COLO668 (cell line): ENCODE measurements at regions not wholly inside any gene's neighbourhood (a gene's known extent, or its start where the extent isn't known, plus 50 kb on each side); places are given as distances from the start of the nearest gene placed in this dataset.

Experiments used
- DNase-seq: peaks from one replicate; lab custom pipeline; 2025; ENCODE audit not compliant: unreplicated experiment; lab: John Stamatoyannopoulos, UW

- DNase-seq: no peak
These were observed 534.5 kb downstream of the TNS3 start for GRCh38 chr7:47047384-47047783.

- no peak for DNase-seq
These were observed 535.0 kb downstream of the TNS3 start for GRCh38 chr7:47046949-47047348.

GRCh38 chr7:47045207-47046051, 536.5 kb downstream of the TNS3 start:
- DNase-seq: no peak

GRCh38 chr7:47044625-47045024, 537.3 kb downstream of the TNS3 start:
- no peak for DNase-seq

- no peak for DNase-seq
These were observed 538.6 kb downstream of the TNS3 start for GRCh38 chr7:47043304-47043703.

GRCh38 chr7:47042669-47043068, 539.2 kb downstream of the TNS3 start:
- DNase-seq: no peak

- DNase-seq: no peak
These were observed 541.0 kb downstream of the TNS3 start for GRCh38 chr7:47040795-47041347.

- DNase-seq: no peak
These were observed 542.0 kb downstream of the TNS3 start for GRCh38 chr7:47039904-47040303.

GRCh38 chr7:47039089-47039648, 542.7 kb downstream of the TNS3 start:
- DNase-seq: no peak

- no peak for DNase-seq
These were observed 543.3 kb downstream of the TNS3 start for GRCh38 chr7:47038621-47039020.

- DNase-seq: no peak
These were observed 544.3 kb downstream of the TNS3 start for GRCh38 chr7:47037607-47038006.

- no peak for DNase-seq
These were observed 545.0 kb downstream of the TNS3 start for GRCh38 chr7:47036909-47037308.

GRCh38 chr7:47035522-47035921, 546.4 kb downstream of the TNS3 start:
- no peak for DNase-seq

- DNase-seq: no peak
These were observed 547.7 kb downstream of the TNS3 start for GRCh38 chr7:47034180-47034579.

- DNase-seq: no peak
These were observed 549.4 kb downstream of the TNS3 start for GRCh38 chr7:47032536-47032908.

GRCh38 chr7:47031786-47032535, 550.0 kb downstream of the TNS3 start:
- no peak for DNase-seq

- no peak for DNase-seq
These were observed 553.6 kb downstream of the TNS3 start for GRCh38 chr7:47028284-47028683.

GRCh38 chr7:47027695-47028240, 554.1 kb downstream of the TNS3 start:
- no peak for DNase-seq

GRCh38 chr7:47026780-47027361, 555.0 kb downstream of the TNS3 start:
- DNase-seq: peak; percentile 49

- no peak for DNase-seq
These were observed 556.9 kb downstream of the TNS3 start for GRCh38 chr7:47024991-47025390.

GRCh38 chr7:47008461-47008860, 573.5 kb downstream of the TNS3 start:
- DNase-seq: no peak
